ENCODE measurements at regions not wholly inside any gene's neighbourhood (a gene's known extent, or its start where the extent isn't known, plus 50 kb on each side); places are given as distances from the start of the nearest gene placed in this dataset.

DNA sequence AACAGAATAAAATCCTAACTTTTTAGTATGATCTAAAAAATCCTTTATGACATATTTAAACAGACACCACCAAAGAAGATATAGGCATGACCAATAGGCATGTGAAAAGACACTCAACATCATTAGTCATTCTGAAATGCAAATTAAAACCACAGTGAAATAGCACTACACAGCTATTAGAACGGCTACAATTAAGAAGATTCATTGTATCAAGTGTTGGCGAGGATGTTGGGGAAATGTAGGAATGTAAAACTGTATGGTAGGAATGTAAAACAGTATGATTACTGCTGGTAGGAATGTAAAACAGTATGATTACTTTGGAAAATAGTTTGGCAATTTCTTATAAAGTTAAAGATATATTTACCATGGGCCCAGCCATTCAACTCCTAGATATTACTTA is 253.3 kb upstream of the TCF4 start:
- WGBS, 2 experiments (ENCODE audit: extremely low coverage in 2 of 2, insufficient read length in 1 of 2): no CpG with 5 or more reads among the region's 2 CpGs
- ChIA-PET CTCF (no interaction called here), POLR2A (ENCODE audit: unreplicated experiment) (no interaction called here)
- no peak overlapping the region for H3K9ac ChIP-seq (ENCODE audit: low read depth, low read length)
- ATAC-seq (ENCODE audit: low read depth) (no peak), DNase-seq (no peak)
- H2BK120ac ChIP-seq (ENCODE audit: low read depth, low read length): no peak overlapping the region
- no peak overlapping the region for H3K23ac ChIP-seq (ENCODE audit: low read depth, low read length)
- TF ChIP-seq RCOR1 (IDR thresholded peaks at IDR 0.05; ENCODE audit: insufficient replicate concordance, low read length) (no peak), SMC3 (IDR thresholded peaks at IDR 0.05; ENCODE audit: low read depth, low read length) (no peak), FOS (IDR thresholded peaks at IDR 0.05; ENCODE audit: low read depth, low read length) (no peak), CEBPB (IDR thresholded peaks at IDR 0.05; ENCODE audit: low read depth, low read length) (no peak), CTCF (conservative IDR thresholded peaks at IDR 0.05; ENCODE audit: low read depth, low read length) (no peak), MAFK (IDR thresholded peaks at IDR 0.05; ENCODE audit: low read depth, low read length) (no peak), MAZ (IDR thresholded peaks at IDR 0.05; ENCODE audit: borderline replicate concordance, low read depth, low read length) (no peak), NFE2L2 (IDR thresholded peaks at IDR 0.05; ENCODE audit: low read depth, low read length) (no peak), RAD21 (IDR thresholded peaks at IDR 0.05; ENCODE audit: low read length) (no peak), POLR2A (IDR thresholded peaks at IDR 0.05; ENCODE audit: low read depth, low read length) (no peak), RFX5 (IDR thresholded peaks at IDR 0.05; ENCODE audit: low read depth, low read length) (no peak), BHLHE40 (IDR thresholded peaks at IDR 0.05; ENCODE audit: low read depth, low read length) (no peak), MXI1 (IDR thresholded peaks at IDR 0.05; ENCODE audit: borderline replicate concordance, low read depth, low read length) (no peak)
- TF ChIP-seq, protein P1, sequence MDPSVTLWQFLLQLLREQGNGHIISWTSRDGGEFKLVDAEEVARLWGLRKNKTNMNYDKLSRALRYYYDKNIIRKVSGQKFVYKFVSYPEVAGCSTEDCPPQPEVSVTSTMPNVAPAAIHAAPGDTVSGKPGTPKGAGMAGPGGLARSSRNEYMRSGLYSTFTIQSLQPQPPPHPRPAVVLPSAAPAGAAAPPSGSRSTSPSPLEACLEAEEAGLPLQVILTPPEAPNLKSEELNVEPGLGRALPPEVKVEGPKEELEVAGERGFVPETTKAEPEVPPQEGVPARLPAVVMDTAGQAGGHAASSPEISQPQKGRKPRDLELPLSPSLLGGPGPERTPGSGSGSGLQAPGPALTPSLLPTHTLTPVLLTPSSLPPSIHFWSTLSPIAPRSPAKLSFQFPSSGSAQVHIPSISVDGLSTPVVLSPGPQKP (IDR thresholded peaks at IDR 0.05; ENCODE audit: borderline replicate concordance, low read depth, low read length): no peak
- TF ChIP-seq, protein P2, sequence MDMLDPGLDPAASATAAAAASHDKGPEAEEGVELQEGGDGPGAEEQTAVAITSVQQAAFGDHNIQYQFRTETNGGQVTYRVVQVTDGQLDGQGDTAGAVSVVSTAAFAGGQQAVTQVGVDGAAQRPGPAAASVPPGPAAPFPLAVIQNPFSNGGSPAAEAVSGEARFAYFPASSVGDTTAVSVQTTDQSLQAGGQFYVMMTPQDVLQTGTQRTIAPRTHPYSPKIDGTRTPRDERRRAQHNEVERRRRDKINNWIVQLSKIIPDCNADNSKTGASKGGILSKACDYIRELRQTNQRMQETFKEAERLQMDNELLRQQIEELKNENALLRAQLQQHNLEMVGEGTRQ (IDR thresholded peaks at IDR 0.05; ENCODE audit: low read depth, low read length): no peak
- no peak overlapping the region for H3K27ac ChIP-seq (ENCODE audit: insufficient read depth, low read length)
- H3K56ac ChIP-seq (ENCODE audit: extremely low read depth, insufficient read depth, low read length): no peak overlapping the region
- no peak overlapping the region for H2BK20ac ChIP-seq (ENCODE audit: low read depth, low read length)
- H4K20me1 ChIP-seq (ENCODE audit: insufficient read depth, low read length): no peaks in the 10 kb centered on the region
- peaks cover 12% of the 10 kb centered on the region; the same call in 1 of the 2 replicates for H3K9me3 ChIP-seq (ENCODE audit: control insufficient read depth, insufficient read depth, low read length)
- H3K9me1 ChIP-seq (ENCODE audit: insufficient read depth, low read length): peaks cover 4% of the 10 kb centered on the region; the same call in 1 of the 2 replicates
- H3K18ac ChIP-seq (ENCODE audit: low read depth, low read length): no peak overlapping the region
- H4K5ac ChIP-seq (ENCODE audit: low read depth, low read length): no peak overlapping the region
- H3K4me1 ChIP-seq (ENCODE audit: control insufficient read depth, insufficient read depth, low read length): peaks cover 6% of the 10 kb centered on the region
- no peak overlapping the region for H2AK5ac ChIP-seq (ENCODE audit: low read depth, low read length)
- no peak overlapping the region for H3K4ac ChIP-seq (ENCODE audit: low read depth, low read length)
- in situ Hi-C loops (cut with MboI; ENCODE audit: low sequenced_read_pairs): no loop called here
- intact Hi-C loops (cut with micrococcal nuclease): no loop called here
- no peak overlapping the region for H2BK5ac ChIP-seq (ENCODE audit: low read depth, low read length, poor library complexity, severe bottlenecking)
- dilution Hi-C loops (cut with HindIII; ENCODE audit: low sequenced_read_pairs, unreplicated experiment): no loop called here
- H3K14ac ChIP-seq (replicated peaks; ENCODE audit: low read depth, low read length): no peak overlapping the region
- no peaks in the 10 kb centered on the region for H3K36me3 ChIP-seq (ENCODE audit: control insufficient read depth, insufficient read depth, low read length)
- no TSS peak for BruUV-seq (replicated peaks)
- no peak overlapping the region for H4K8ac ChIP-seq (ENCODE audit: low read depth in 2 of 2, low read length in 2 of 2)
- H3K4me3 ChIP-seq (ENCODE audit: insufficient read depth, low read depth, low read length): no peak overlapping the region
- no peak overlapping the region for H2AFZ ChIP-seq (replicated peaks; ENCODE audit: low read length, poor library complexity)
- no peak overlapping the region for H3K4me2 ChIP-seq (ENCODE audit: low read depth, low read length)
- H3K27me3 ChIP-seq (ENCODE audit: control insufficient read depth, insufficient read depth, low read length): no peaks in the 10 kb centered on the region
- H2AK9ac ChIP-seq (replicated peaks; ENCODE audit: low read depth, low read length, poor library complexity): no peak overlapping the region
- H3K79me1 ChIP-seq (ENCODE audit: low read depth in 1 of 2, low read length in 2 of 2): no peaks in the 10 kb centered on the region
- no peak overlapping the region for H2BK15ac ChIP-seq (ENCODE audit: low read depth, low read length)
- H4K91ac ChIP-seq (ENCODE audit: insufficient read depth, low read depth, low read length): no peak overlapping the region

All from IMR-90 (cell line).